OCI-LY1 (cell line): ENCODE measurements at regions not wholly inside any gene's neighbourhood (a gene's known extent, or its start where the extent isn't known, plus 50 kb on each side); places are given as distances from the start of the nearest gene placed in this dataset.

ENCODE experiments used
- H2AFZ ChIP-seq: fragments of 200-600 bp; sonication (generic), shearing (Covaris generic); 2 replicates; pipeline ENCODE4 v1.6.0; 2014; ENCODE audit warnings: antibody characterized with exemption, mild to moderate bottlenecking, low read length
- H3F3A ChIP-seq: fragments of 200-600 bp; sonication (generic), shearing (Covaris generic); 2 replicates; pipeline ENCODE4 v1.6.0; 2014; ENCODE audit warnings: mild to moderate bottlenecking, antibody characterized with exemption, low read length, moderate library complexity; ENCODE audit not compliant: insufficient read depth
- H3K27ac ChIP-seq: fragments of 200-600 bp; sonication (generic); 2 replicates; pipeline ENCODE4 v1.5.1; 2014; ENCODE audit warnings: low read length, mixed run types, mild to moderate bottlenecking, low read depth; ENCODE audit not compliant: poor library complexity, severe bottlenecking
- H3K27me3 ChIP-seq: fragments of 200-600 bp; sonication (generic); 2 replicates; pipeline ENCODE4 v1.6.0; 2014; ENCODE audit warnings: antibody characterized with exemption, mild to moderate bottlenecking, low read length, moderate library complexity; ENCODE audit not compliant: insufficient read depth
- H3K36me3 ChIP-seq: fragments of 200-600 bp; sonication (generic); 2 replicates; pipeline ENCODE4 v1.6.1; 2014; ENCODE audit warnings: mild to moderate bottlenecking, antibody characterized with exemption, low read length, moderate library complexity, mixed read lengths; ENCODE audit not compliant: insufficient read depth
- H3K4me1 ChIP-seq: fragments of 200-600 bp; sonication (generic); 2 replicates; pipeline ENCODE4 v1.5.1; 2014; ENCODE audit warnings: mild to moderate bottlenecking, low read length, moderate library complexity; ENCODE audit not compliant: insufficient read depth, severe bottlenecking
- H3K4me2 ChIP-seq: fragments of 200-600 bp; sonication (generic), shearing (Covaris generic); 2 replicates; pipeline ENCODE4 v1.6.1; 2014; ENCODE audit warnings: low read length
- H3K4me3 ChIP-seq: fragments of 200-600 bp; sonication (generic); 2 replicates; pipeline ENCODE4 v1.5.1; 2014; ENCODE audit warnings: low read length, low read depth, mild to moderate bottlenecking, mixed read lengths; ENCODE audit not compliant: poor library complexity, severe bottlenecking
- H3K79me2 ChIP-seq: fragments of 200-600 bp; shearing (Covaris generic); 2 replicates; pipeline ENCODE4 v1.6.1; 2016; ENCODE audit warnings: mixed run types, low read length, mixed read lengths; ENCODE audit not compliant: insufficient read depth
- H3K9ac ChIP-seq: fragments of 200-600 bp; sonication (generic), shearing (Covaris generic); 2 replicates; pipeline ENCODE4 v1.6.1; 2014; ENCODE audit warnings: mild to moderate bottlenecking, low read length, mixed read lengths
- H3K9me2 ChIP-seq: fragments of 200-600 bp; sonication (generic), shearing (Covaris generic); 2 replicates; pipeline ENCODE4 v1.6.1; 2014; ENCODE audit warnings: low read depth, mild to moderate bottlenecking, low read length, mixed read lengths
- H3K9me3 ChIP-seq: fragments of 200-600 bp; shearing (Covaris generic); 2 replicates; pipeline ENCODE4 v1.6.1; 2014; ENCODE audit warnings: low read length, mixed read lengths
- H4K20me1 ChIP-seq: fragments of 200-600 bp; sonication (generic), shearing (Covaris generic); 2 replicates; pipeline ENCODE4 v1.6.0; 2016; ENCODE audit warnings: mild to moderate bottlenecking, low read length; ENCODE audit not compliant: insufficient read depth
- EZH2 ChIP-seq: fragments of 200-600 bp; sonication (generic), shearing (Covaris generic); IDR thresholded peaks from 2 replicates; pipeline ENCODE4 v1.8.0; 2017; ENCODE audit warnings: borderline replicate concordance, mixed run types, mild to moderate bottlenecking, antibody characterized with exemption, low read length, moderate library complexity, mixed read lengths
- TF ChIP-seq, protein P1 (sequence below): fragments of 200-600 bp; sonication (generic), shearing (Covaris generic); IDR thresholded peaks from 2 replicates; pipeline ENCODE4 v1.5.1; 2017; ENCODE audit warnings: mild to moderate bottlenecking, antibody characterized with exemption, low read length, moderate library complexity, mixed read lengths

DNA sequence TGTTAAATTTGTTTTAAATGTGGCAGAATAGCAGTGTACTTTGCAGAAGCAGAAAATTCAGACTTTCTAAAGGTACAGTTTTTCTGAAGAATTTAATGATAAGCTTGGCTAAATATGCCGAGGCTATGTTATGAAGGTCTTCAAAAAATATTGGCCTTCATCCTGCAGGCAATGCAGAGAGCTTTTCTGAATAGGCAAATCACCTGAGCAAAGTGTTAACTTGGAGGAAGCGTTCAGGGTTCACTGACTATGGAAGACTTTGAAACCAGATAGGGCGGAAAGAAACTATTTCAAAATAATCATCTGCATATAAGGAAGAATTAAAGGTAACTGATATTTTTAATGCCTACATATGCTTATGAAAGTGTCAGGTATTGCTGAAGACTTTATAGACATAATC, 133.7 kb upstream of the SETBP1 start:
- H3K27ac ChIP-seq: no peak overlapping the region
- TF ChIP-seq, protein P1, sequence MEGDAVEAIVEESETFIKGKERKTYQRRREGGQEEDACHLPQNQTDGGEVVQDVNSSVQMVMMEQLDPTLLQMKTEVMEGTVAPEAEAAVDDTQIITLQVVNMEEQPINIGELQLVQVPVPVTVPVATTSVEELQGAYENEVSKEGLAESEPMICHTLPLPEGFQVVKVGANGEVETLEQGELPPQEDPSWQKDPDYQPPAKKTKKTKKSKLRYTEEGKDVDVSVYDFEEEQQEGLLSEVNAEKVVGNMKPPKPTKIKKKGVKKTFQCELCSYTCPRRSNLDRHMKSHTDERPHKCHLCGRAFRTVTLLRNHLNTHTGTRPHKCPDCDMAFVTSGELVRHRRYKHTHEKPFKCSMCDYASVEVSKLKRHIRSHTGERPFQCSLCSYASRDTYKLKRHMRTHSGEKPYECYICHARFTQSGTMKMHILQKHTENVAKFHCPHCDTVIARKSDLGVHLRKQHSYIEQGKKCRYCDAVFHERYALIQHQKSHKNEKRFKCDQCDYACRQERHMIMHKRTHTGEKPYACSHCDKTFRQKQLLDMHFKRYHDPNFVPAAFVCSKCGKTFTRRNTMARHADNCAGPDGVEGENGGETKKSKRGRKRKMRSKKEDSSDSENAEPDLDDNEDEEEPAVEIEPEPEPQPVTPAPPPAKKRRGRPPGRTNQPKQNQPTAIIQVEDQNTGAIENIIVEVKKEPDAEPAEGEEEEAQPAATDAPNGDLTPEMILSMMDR: no peak
- no peak for TF ChIP-seq EZH2
- no peaks in the 10 kb centered on the region for H3K36me3 ChIP-seq
- no peaks in the 10 kb centered on the region for H3K9me2 ChIP-seq
- no peaks in the 10 kb centered on the region for H3K27me3 ChIP-seq
- H3F3A ChIP-seq: no peaks in the 10 kb centered on the region
- H3K4me1 ChIP-seq: no peaks in the 10 kb centered on the region
- H3K4me2 ChIP-seq: no peak overlapping the region
- no peaks in the 10 kb centered on the region for H4K20me1 ChIP-seq
- no peak overlapping the region for H3K9ac ChIP-seq
- H3K9me3 ChIP-seq: no peaks in the 10 kb centered on the region
- H3K79me2 ChIP-seq: no peaks in the 10 kb centered on the region
- H3K4me3 ChIP-seq: no peak overlapping the region
- H2AFZ ChIP-seq: no peak overlapping the region

DNA sequence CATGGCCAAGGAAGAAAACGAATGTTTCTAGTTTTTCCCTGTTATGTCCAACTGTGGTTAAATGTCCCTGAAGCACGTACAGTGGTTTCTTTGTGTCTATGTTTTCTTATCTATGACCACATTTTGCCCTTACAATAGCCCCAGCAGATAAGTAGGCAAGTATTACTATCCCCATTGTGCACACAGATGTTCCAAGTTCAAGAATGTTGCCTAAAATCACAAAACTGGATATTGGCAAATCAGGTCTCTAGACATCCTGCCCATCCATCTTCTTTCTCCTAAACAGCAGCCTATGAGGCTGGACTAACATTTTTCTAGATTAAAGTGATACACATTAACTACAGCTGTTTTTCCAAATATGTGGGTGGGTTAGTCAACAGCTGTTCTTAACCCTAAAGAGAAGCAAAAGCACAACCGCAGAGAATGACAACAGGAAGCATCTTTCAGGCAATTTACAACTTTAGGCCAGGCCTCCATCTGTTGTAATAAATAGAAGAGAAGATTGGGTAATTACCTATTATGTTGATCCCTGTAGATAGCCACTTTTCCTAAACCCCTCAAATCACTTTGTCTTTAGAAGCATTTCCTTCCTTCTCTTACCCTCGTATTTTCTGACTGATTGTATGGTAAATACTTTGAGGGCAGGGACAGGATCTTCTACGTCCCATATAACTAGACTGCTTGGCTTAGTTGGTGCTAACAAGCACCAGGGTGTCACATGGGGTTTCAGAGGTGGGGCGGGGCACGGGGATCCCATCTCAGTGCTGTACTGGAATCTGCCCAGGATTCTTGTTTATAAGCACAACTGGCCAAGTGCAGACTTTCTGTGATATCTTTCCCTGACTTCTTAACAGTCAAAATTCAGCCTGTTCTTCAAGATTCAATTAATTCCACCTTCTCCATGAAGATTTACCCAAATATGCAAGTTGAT, 132.1 kb upstream of the SETBP1 start:
- Histone ChIP-seq H3K79me2 (no peaks in the 10 kb centered on the region), H3K27ac (no peak overlapping the region), H4K20me1 (no peaks in the 10 kb centered on the region), H2AFZ (no peak overlapping the region), H3F3A (no peaks in the 10 kb centered on the region), H3K9me2 (no peaks in the 10 kb centered on the region), H3K4me1 (no peaks in the 10 kb centered on the region), H3K4me3 (no peak overlapping the region), H3K9ac (no peak overlapping the region), H3K36me3 (no peaks in the 10 kb centered on the region), H3K4me2 (no peak overlapping the region), H3K9me3 (no peaks in the 10 kb centered on the region), H3K27me3 (no peaks in the 10 kb centered on the region)
- TF ChIP-seq EZH2: no peak

- Histone ChIP-seq H3K9me2 (no peaks in the 10 kb centered on the region), H3K9me3 (no peaks in the 10 kb centered on the region), H4K20me1 (no peaks in the 10 kb centered on the region), H3K4me1 (no peaks in the 10 kb centered on the region), H3K9ac (no peak overlapping the region), H3K4me2 (no peak overlapping the region), H3K4me3 (no peak overlapping the region), H3K27me3 (no peaks in the 10 kb centered on the region), H3K79me2 (no peaks in the 10 kb centered on the region), H2AFZ (no peak overlapping the region), H3F3A (no peaks in the 10 kb centered on the region), H3K27ac (no peak overlapping the region), H3K36me3 (no peaks in the 10 kb centered on the region)
- no peak for TF ChIP-seq EZH2
- TF ChIP-seq, protein P1: no peak
Measured at GRCh38 chr18:44552706-44553105, 128.0 kb upstream of the SETBP1 start.
